SIG-M5 treated with dmso at 0.1 percent for 504 hours (cell line): ENCODE measurements at regions not wholly inside any gene's neighbourhood (a gene's known extent, or its start where the extent isn't known, plus 50 kb on each side); places are given as distances from the start of the nearest gene placed in this dataset.
"Not testable (repeated sequence)": the region's sequence is repeated elsewhere in the genome, so short reads cannot be mapped to it uniquely, and the experiment has no call there.

Source experiments
- DNase-seq: peaks from one replicate; lab custom pipeline; 2025; ENCODE audit not compliant: unreplicated experiment; lab: John Stamatoyannopoulos, UW

DNA sequence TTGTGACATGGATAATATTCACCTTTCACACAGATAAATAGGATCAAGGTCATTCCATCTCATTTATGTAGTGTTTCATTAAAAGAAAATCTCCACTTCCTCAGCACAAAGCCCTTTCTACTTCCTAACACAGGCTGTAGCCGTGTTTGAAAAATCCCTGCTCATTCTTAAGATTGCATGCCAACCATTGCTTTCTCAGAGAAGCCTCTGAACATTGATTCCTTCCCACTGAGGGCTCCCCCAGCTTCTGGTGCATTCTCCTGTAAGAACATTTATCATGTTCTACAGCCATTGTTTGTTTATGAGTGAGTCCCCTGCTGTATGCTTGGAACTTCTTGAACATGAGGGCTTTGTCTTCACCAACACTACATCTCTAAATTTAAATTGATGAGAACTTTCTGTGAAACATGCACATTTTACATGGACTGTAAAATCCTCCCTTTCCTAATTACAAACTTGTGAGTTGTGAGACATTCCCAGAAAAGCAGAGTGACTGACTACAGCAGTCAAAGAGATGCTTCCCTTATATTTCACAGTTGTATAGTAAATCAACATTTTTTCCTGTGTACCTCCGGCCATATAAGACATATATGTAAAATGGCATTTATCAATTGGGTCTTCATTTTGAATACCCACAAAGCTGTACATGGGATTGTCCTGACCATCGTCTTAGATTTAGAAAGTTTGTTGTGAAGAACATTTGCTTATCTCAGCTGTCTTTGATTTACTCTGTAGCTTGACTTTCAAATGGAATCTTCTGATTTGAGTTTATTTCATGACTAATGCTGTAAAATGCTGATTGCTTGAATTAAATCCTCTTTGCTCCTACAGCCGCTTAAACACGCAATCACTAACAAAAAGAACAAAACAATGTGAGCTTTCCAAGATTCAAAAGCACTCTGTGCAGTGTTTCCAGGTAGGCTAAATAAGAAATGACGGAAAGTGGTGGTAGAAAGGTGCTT, 600.5 kb upstream of the SLIT2 start:
- DNase-seq, result no peak

DNA sequence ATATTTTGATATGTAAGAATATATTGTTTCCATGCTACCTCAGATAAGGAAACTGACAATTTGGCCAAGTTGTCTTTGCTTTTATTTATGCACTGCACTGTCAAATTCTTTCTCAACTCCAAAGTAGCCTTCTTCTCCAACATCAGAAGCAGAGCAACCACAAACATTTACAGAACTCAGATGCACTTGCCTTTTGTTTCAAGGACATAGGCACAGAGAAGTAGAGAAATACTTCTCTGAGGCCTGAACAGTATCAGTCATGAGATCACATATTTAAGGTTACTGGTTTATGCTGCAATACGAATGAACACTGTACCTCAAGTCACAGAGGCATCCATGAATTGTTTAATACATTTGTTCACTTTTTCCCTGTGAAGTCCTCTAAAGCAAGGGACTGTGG, 606.1 kb upstream of the SLIT2 start:
- DNase-seq, result no peak

DNA sequence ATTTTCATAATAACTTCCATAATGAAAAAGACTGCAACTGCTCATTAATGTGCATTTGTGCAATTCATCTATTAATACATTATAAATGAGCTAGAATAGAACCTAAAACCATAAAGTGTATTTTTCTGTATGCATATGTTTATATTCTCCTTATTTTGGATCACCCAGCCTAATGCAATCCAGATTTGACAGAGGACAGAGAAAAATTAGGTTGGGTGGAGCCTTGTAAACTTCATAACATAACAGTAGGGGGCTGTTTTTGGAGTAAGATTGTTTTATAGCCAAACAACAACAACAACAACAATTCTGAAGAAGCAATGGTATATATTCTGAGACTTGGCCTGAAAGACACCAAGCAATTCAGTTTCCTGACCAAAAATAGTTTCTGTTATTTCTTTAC, 615.3 kb upstream of the SLIT2 start:
- DNase-seq, result no peak

DNA sequence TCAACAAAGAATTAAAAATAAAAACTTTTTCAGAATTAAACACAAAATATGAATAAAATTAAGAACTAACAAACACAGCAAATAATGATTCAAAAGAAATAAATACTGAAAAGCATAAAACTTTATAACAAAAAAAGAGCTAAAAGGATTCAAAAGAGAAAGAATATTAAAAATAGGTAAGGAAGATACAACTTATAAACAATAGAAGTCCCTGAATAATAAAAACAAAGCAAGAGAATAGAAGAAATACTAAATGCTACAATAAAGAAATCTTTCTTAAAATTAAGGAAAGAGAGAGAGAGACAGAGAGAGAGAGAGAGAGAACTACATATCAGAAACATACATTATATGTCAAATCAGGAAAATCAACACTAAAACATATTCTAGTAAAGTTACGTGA, 619.9 kb upstream of the SLIT2 start:
- no peak for DNase-seq

DNA sequence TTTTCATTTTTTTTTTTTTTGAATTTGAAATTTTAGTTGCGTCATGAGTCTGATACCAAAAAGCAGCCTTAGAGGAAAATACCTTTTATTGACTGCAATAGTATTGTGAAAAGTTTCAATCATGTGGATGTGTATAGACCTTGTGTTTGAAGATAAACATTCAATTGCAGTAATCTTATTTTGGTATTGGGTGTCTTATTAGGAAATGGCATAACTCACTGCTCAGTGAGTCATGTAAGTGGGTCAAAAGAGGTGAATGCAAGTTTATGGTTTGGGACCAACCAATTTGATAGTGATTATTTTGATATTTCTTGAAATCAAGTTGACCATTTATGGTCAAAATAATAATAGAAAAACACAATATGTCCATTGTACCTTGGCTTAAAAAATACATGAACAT, 627.8 kb upstream of the SLIT2 start:
- DNase-seq, result no peak

DNA sequence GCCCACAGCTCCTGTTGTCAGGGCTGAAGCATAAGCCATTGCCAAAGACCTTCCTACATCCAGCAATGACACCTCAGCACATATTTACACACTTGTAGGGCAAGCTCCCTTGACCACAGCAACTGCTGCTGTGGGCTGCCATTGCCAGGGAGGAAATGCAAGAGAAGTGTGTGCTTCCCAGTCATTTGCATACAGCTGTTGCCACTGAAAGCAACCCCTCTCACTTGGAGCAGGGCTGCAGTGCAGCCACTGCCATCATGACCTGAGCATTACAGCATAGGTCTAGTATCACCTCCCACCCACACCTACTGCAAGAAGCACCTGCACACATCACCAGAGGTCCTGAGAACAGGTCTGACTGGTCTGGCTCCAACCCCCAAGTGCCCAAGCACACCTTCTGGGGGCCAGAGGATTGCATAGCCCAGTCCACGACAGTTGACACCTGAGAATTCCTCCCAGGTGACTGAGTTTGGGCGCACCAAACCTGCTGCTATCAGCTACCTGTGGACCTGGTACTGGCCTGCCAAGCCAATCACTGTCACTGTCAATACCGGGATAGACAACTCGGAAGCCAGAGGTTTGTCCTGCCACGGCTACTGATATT, 636.5 kb upstream of the SLIT2 start:
- no peak for DNase-seq

DNA sequence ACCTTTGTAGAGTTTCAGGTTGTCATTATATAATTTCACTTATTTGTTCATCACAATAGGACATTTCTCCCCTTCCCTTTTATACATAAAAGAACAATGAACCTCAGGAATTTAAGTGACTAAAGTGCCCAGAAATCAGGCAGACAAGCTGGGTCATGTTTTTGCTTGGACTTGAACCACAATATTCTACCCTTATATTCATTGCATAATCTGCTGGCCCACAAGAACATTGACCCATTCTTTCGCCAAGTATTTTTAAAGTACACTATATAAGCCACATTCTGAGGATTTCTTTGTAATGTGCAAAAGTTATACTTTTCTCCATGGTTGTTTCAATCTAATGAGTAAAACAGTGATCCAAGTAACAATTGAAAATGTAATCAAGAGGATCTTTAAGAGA, 637.5 kb upstream of the SLIT2 start:
- no peak for DNase-seq

DNA sequence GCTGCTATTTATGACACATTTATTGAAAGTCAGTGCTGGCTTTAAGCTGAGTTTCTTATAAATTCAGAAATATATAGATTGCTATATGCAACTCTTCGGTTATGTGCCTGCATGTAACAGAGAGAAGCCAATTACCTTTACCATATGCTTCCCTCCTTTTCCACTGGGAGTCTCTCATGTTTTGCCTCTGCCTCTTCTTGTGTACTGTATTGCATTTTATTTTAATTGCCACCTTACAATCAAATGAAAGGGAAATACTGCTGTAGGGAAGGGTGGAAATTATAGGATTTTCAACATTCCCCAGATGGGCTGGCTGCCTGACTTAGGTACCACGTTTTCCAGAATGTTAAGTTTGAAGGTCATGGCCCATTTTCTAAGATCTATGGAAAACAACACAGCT, 655.4 kb upstream of the SLIT2 start:
- no peak for DNase-seq

DNA sequence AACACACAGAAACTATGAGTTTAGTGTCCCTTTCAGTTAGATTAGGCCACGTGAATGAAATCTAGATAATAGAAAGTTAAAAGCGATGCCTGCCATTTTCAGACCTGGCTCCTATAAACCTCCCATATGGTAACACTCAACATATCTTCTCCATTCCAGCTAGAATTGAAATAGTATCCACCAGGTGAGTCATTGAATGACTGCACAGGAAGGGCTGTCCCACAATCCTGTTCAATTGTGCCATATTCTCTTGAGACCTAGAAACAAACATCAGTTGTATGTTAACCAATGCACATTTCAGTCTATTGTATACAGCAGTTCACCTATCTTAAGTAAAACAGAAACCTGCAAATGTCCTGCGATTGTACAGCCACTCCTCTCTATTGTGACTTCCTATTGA, 659.3 kb upstream of the SLIT2 start:
- no peak for DNase-seq

DNA sequence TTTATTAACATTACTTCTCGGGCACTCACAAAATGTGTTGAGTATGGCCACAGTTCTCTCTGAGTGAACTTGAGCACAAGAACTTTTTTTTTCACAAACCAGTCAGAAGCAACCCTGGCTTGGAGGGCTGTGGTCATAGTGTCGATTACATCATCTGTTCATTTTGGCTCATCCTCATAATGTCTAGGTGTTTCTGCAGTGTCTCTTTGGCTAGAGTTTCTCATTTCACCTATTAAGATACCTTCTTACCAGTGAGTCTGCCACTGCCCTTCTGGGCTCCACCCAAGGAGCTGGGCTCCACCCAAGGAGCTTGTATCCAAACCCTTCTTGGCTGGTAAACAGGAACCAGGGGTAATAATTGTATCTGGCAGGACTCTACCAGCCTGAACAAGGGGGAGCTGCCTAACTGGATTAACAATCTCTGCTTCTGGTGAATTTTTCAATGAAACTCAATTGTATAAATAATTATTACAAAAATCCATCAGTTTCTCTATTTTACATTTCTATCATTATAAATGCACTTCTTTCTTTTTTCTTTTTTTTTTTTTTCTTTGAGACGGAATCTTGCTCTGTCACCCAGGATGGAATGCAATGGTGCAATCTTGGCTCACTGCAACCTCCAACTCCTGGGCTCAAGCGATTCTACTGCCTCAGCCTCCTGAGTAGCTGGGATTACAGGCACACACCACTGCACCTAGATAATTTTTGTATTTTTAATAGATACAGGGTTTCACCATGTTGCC, 667.7 kb upstream of the SLIT2 start:
- DNase-seq, result no peak

DNA sequence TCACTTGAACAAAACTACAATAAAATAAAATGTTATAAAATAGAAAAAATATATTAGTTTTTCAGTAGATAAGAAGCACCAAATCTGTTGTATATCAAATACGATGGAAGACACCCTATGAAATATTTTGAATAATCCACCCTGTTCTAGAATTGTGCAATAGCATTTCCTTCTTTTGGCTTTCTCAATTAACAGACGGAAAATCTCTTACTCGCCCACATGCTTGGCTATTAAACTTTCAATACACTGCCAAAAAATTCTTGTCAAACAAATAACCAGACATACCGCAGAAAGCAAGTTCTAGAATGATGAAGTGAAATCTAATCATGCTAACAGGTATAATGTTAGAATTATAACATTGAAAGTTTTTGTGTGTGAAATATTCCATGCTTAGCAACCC, 671.6 kb upstream of the SLIT2 start:
- no peak for DNase-seq

DNA sequence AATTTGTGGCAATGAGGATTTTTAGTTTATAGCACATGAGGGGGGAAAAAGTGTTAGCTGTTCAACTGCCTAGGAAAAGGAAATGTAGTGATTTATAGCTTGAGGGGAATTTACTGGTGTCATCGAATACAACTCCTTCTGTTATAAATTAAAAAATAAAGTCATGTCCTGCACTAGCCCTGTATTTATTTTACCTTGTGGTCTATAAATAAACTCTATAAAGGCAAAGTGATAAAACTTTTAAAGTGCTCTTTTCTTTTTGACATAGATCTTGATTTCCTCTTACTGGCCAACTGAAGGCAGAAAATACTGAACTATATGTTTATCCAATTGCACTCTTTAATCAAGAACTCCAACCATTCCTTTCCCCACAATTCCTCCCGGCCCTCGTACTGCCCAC, 672.1 kb upstream of the SLIT2 start:
- DNase-seq, result no peak

DNA sequence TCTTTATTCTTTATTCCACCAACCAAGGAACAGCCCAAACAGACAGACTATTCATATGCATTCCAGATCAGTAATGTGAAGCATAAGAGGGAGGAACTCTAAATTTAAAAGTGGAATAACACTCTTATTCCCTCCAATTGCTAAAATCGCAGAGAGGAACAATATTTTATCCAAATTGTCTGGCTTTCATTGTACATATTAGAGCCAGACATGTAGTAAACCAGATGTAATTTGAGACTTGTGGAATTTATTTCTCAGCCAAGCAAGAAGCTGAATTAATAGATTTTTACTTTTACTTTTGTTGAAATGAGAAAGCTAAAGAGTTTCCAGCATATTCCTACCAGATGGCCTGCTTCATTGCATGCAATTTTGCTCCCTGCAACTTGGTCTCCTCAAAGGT, 674.6 kb upstream of the SLIT2 start:
- DNase-seq, result no peak

DNA sequence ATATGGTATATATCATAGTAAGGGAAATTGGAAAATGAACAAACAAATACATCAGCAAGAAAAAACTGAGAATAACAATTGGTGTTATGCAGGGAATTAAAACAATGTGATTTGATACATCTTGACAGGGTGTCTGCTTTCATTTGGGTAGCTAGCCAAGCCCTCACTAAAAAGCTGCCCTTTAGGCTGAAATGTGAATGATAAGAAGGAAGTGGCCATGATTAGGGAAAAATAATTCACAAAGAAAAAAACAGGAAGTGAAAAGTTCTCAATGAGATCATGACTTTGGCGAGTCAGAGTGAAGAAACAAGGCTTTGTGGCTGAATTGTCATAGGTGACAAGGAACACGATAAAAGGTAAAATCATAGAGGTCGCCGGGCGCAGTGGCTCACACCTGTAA, 675.8 kb upstream of the SLIT2 start:
- DNase-seq, result peak; percentile 5

DNA sequence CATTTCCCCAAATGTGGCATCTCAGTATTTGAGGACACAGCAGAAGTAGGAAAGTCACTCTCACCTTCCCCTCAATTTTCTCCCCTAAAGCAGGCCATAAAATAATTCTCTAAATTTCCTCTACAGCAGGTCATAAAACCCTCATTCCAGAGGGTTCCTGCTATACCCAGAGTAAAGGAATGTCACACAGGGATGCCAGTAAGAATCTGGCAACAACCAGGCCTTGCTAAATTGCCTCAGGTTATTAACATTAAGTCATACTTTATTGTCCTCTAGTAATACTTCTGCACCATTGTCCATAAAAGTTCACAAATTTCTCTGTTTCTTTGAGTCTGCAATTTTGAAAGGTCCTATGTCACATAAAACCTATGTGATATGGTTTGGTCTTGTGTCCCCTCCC, 685.7 kb upstream of the SLIT2 start:
- no peak for DNase-seq

DNA sequence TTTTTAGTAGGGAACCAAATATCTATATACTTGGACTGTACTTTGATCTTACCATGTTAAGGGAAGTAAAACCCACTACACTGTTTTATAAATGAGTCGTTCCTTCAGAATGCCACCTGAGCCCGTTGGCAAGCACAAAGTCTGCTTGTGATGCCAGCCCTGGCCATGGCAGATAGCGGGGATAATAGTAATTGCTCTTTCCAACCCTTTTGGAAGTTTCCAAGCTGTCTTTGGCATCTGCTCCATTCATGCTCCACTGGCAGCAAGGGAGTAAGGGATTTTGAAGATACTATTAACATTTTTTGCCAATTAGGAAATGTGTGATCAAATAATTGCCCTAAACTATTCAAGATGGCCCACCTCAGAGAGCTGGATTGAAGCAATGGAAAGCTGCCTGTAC, 689.2 kb upstream of the SLIT2 start:
- no peak for DNase-seq

DNA sequence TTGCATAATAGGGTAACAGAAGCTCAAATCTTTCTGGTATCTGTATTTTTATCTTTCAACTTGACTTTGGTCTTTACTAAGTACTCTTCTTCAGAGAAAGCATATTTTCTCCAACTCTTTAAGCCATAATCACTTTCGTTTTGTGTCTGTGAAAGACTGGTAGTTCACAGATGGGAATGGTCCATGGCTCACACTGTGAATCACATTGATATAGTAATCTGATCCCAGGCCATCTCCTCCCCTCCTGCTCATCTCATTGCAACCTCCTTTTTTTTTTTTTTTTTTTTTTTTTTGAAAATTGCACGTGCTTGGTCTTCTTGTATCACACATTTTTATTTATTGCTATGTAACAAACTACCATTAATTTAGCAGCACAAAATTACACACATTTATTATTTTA, 694.5 kb upstream of the SLIT2 start:
- no peak for DNase-seq

DNA sequence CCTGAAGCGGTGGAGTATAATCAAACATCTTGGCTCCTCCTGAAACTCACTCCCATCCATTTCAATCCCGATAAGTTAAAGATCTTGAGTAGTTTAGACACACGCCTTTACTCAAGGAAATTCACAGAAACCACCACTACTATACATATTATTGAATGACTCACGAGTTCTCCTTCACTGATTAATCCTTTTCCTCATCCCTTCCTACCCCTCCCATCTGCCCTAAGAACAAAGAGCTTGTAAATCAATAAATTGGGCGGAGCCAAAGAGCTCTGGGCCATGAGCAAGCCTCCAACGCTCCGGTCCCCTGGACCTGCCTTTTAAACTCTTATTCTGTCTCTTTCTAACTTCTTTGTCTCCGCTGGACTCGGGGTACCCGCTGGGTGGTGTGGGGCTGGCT, 695.4 kb upstream of the SLIT2 start:
- DNase-seq, result not testable (repeated sequence)

DNA sequence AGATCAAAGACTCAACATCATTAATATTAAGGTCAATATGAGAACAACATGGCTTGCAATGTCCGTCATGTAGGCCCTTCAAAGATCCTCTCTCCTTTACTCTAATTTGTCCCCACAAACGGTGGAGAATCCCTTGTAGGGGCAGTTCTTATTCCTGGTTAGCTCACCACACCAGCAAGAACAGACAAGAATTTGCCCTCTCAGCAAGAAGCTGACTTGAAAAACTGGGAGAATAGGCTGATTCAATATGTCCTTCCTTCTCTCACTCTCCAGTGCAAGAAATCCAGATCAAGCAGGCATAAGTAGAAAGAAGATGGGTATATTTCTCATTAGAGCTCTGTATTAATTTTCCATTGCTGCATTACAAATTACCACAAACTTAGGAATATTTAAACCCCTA, 704.2 kb upstream of the SLIT2 start:
- DNase-seq, result no peak

DNA sequence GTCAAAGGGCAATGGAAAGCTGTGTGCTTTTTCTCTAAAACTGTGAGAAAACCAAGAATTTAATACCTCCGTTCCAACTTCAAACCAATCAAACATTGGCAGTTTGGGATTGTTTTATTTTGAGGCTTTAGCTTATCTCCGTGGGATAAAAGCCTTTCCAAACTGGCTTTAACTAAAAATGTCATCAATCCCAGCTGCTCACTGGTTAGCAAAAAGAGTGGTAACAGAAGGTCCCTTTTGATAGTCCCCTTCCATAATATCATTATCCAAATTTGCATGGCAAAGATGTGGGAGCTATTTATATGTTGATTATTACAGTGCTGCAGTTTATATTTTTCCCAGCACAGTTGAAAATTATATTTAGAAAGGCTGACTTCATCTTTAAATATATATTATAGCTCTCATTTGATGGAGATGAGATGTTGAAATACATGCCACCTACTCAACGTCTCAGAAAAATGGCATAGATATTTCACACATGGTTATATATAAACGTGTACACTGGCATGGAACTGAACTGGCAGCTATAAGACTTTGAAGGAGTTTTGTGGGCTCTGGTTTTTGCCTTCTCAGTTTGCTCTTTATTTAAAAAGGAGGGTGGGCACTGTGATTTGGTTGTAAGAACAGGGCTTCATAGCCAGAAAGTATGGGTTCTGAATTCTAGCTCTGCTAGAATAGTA, 707.1 kb upstream of the SLIT2 start:
- DNase-seq, result no peak

DNA sequence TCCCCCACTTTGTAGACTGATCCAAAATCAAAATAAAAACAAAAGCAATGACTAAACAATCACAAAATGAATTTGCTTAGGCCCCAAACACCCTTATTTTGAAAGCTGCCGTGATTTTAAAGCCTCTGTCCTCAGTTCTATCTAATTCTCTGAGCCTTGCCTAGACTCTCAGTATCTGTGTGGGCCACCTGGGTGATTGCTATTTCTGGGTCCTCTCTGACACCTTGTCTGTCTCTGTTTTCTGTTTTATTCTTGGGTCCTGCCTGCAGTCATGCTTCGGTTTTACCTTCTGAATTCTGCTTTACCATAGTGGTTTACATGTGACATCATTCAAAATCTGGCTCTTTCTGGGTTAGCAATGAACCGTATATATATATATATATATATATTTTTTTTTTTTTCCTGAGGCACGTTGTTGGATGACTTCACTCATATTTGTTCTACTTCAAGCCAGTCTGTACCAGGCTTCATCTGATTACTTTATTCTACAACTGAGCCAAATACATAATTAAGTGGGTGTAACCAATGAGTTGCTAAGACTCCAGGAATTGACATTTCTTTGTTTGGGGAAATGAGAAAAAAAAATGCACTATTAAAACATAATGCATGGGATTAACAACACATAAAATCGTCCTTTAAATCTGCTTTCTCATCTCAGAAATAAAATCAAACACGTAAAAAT, 710.7 kb upstream of the SLIT2 start:
- no peak for DNase-seq
